Dermis blood vessel endothelial cell (primary cell): ENCODE measurements at regions not wholly inside any gene's neighbourhood (a gene's known extent, or its start where the extent isn't known, plus 50 kb on each side); places are given as distances from the start of the nearest gene placed in this dataset.

Source experiments
- DNase-seq: peaks from one replicate; pipeline ENCODE4 v3.0.0; 2010

GRCh38 chr11:112795142-112795815 is 165.9 kb upstream of the NCAM1 start:
- DNase-seq, result peak; percentile 37

- no peak for DNase-seq
These were observed 165.1 kb upstream of the NCAM1 start for GRCh38 chr11:112795911-112796649.

DNA sequence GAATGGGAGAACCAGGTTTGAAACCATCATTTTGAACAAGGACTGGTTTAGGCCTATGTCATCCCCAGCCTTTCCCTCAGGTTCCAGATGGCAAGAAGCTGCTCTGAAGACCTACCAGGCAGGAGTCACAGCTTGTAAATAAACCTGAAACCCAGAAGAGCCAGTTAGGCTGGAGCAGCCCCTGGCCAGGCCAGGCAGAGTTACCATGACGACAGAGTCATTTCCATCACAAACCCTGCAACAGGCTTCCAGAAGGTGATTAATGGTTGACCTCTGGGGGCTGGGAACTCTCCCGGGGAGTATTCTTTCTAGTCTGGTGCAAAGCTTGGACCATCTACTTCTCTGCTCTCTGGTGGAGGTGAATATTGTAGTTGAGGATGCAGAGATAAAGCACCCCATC is 164.1 kb upstream of the NCAM1 start:
- no peak for DNase-seq

- DNase-seq, result no peak
These were observed 163.4 kb upstream of the NCAM1 start for GRCh38 chr11:112797648-112798293.

GRCh38 chr11:112801025-112801816 is 160.0 kb upstream of the NCAM1 start:
- no peak for DNase-seq

DNA sequence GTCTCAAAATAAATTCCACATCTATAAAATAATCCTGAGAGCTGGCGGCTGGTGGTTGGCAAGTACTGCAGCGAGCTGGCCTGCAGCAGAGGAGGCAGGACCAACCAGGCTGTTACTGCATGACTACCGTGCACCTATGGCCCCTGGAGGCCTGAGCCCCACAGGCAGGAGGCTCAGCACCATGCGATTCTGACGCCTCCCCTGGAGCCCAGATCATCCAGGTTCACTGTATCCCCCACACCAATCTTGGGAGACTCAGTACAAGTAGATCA is 159.5 kb upstream of the NCAM1 start:
- DNase-seq, result no peak

GRCh38 chr11:112805658-112806057 is 155.6 kb upstream of the NCAM1 start:
- no peak for DNase-seq

GRCh38 chr11:112806256-112806655 is 155.0 kb upstream of the NCAM1 start:
- DNase-seq, result no peak

DNA sequence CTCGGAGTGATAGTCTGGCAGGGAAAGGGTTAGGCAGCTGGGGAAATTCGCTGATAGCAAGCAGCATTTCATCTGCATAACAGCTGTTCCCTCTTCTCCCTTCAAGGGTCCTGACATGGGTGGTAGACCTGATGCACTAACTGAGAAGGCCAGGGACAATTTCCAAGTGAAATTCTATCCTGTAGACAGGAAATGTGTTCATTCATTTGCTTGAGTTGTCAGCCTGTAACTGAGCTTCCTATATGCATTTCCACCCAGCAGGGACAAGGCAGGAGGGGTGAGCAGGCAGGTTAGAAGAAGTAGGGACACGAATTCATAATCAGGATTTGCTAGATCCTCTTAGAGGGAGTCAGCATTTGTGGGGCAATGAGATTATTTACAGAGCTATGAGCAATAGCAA is 154.3 kb upstream of the NCAM1 start:
- DNase-seq, result no peak

DNA sequence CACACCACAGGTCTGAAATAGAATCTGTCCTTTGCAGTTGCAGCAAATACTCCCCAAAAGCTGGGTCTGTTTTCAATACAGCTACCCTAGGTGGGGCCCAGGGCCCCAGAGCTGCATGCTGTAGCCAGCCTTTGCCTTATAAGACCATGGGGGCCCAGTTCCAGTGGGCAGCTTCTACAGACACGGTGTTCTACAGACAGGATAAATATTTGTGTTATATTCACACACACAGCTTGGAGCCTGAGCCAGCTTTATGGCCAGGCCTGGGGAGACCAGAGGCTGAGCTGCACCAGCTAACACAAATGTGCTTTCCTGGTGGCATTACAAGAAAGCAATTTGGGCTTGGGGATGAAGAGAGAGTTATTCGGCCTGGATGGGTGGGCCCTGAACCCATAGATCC is 151.8 kb upstream of the NCAM1 start:
- no peak for DNase-seq

GRCh38 chr11:112810951-112811350 is 150.3 kb upstream of the NCAM1 start:
- no peak for DNase-seq

DNA sequence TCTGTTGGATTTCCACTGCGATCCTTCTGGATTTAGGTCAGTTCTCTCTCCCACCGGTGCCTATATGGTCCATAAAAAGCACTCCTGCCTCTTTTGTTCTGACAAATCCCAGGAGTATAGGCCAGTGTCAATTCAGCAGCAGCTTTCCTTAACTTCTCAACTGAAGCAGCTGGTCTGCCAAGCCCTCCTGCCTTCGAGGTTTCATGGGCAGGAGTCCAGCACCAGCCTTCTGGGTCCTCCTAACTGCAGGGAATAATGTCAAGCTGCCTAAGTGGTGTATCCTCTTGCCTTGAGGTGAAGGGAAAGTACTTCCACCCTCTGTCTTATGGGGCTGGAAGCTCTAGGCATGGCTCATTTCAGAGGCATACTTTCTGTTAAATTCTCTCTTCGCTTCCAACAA is 149.4 kb upstream of the NCAM1 start:
- no peak for DNase-seq

- DNase-seq, result no peak
These were observed 148.5 kb upstream of the NCAM1 start for GRCh38 chr11:112812729-112813128.

DNA sequence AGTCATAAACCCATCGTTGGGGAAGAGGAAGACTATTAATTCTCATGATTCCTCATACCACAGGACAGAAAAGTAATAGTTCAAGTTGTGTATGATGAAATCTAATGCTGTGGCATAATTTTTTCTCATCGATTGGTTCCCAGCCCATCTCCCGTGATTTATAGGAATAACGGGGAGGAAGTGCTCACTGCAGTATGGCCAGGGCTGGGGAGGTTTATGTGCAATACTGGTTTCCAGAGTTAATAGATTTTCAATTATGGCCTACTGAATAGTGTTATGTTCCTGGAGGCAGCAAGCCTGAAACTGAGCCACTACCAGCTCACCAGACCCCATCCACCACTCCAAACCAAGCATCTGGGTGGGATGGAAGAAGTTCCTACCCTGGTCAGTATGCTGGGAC is 147.1 kb upstream of the NCAM1 start:
- no peak for DNase-seq

DNA sequence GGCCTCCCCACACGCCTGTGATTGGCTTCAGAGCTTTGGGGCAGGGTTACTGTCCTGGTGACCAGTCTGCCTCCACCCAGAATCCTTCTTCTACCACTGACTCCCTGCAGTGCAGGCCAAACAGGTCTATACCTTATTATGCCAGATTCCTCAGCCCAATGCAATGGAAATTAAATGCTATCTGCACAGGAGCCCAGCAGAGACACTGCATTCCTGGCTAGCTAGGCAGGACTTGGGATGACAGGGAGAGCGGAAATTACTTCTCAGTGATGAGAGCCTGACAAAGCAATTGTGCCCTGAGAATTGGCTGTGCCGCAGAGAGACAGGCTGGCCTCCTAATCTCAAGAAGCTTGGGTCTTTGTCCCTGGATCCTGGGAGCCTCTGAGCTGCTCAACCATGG is 143.8 kb upstream of the NCAM1 start:
- DNase-seq, result no peak

DNA sequence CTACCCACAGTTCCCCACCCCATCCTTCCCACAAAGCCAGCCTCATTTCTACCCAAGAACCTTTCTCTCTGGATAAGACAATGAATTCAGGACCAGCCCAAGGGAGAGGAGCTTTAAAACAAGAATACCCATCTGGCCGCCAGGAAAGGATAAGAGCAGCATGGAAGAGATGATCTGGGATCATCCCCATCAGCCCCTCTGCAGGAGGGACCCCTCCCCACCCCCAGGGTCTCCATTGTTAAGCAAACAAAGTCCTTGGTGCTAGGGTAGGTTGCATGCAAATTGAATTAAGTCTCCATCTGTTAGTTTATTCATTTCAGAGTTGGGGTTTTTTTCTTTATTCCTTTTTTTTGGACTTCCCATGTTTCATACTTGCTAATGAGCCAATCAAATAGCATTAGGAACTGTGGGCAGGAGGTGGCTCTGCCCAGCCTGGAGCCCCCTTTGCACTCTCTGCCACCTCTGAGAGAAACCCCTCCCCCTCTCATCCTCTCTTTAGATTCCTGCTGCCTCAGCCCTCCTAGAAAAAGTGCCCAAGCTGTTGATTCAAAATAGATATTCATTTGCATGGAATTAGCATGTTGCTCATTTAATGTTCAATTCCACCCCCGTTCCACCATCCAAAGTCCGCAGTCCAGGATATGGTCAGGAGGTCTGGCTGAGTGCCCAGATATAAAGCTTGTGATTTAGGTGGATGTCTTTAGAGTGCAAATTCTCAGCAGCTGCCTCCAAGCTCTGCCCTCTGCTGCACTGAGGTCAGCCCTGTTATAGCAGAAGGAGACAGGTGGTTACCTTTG is 138.5 kb upstream of the NCAM1 start:
- no peak for DNase-seq

DNA sequence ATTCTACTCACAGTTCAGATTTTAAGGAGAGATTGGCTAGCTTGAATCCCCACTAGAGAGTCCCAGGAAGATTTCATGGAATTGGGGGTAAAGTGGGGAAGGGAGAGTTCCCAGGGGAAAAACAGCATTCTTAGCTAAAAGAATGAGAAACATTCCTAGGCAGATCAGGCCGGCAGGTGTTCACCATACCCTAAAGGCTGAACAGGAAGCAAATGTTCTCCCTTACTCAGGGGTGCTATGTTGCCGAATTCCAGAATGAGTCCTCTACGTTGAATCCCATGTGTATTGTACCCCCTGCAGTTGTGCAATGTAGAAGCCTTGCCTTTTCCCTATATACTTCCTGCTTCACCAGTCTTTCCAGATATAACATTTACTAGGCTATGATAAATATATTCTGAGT is 135.2 kb upstream of the NCAM1 start:
- DNase-seq, result no peak

- DNase-seq, result no peak
These were observed 134.4 kb upstream of the NCAM1 start for GRCh38 chr11:112826788-112827187.

DNA sequence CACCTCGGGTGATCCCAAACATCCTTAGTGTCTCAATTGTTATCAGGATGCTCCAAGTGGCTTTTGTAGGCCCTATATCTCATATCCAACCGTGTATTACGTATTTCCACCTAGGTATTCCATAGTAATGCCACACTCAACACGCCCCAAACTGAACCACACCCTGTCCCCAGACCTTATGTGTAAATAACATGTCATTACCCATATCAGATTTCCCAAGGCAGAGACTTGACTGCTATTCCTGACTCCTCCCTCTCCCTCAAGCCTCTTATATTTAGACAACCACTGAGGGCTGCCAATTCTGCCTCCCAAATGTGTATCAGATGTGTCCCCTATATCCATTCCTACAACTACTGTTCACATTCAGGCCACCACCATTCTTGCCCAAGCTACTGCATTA is 132.8 kb upstream of the NCAM1 start:
- DNase-seq, result no peak

DNA sequence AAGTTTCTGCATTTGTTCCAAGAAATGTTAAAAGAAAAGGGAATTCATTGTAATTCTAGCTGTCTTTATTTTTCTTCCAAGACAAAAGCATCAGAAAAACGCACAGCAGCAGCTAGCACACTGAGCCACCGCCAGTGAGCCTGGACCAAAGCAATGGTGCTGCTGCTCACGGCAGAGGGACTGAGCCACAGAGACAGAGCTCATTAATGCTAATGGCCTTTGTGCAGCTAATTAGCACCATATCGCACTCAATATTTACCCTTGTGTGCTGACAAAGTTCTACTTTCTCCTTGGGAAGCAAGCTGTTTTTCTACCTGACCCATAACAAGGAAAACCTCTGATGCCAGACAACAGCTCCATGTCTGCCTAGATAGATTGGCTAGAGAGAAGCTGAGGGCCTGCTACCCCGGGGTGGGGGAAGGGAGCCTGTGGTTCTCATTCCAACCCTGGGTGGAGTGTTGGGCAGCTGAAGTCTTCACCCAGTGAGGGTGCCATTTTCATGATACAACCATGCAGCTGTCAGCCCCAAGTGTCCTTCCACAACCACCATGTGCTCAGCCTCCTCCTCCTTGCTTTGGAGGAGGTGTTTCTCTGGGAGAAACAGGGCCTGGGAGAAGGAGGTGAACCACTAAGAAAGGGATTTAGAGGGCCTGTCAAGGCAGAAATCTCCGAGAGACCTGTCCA is 131.1 kb upstream of the NCAM1 start:
- no peak for DNase-seq

DNA sequence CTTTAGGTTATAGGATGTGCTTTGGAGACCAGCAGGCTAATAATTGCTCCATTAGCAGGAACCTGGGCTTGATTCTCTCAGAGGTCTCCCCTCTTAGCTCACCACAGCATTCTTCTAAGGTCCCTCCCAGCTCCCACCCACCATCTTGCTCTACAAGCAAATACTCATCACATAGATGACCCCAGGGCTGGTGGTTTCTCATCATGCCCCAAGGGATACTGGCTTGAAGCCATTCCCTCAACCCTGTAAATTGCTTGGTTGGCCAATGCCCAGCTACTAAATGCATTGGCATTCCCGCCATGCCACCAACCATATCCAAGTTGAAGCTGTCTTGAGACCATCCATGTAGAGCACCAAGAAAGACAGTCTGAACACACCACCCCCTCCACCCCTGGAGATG is 130.2 kb upstream of the NCAM1 start:
- DNase-seq, result no peak
